RPMI8226 (cell line): ENCODE measurements at regions not wholly inside any gene's neighbourhood (a gene's known extent, or its start where the extent isn't known, plus 50 kb on each side); places are given as distances from the start of the nearest gene placed in this dataset.

ENCODE experiments used
- DNase-seq: peaks from one replicate; pipeline ENCODE4 v3.0.0-alpha.2; 2015

GRCh38 chr12:17802657-17803641 lies 287.0 kb downstream of the RERGL start:
- DNase-seq, result peak; percentile 19

- no peak for DNase-seq
These were observed 296.1 kb downstream of the RERGL start for GRCh38 chr12:17793854-17794253.

- no peak for DNase-seq
These were observed 311.8 kb downstream of the RERGL start for GRCh38 chr12:17778242-17778641.

GRCh38 chr12:17763366-17763765 lies 326.6 kb downstream of the RERGL start:
- DNase-seq, result no peak

GRCh38 chr12:17759982-17760381 lies 330.0 kb downstream of the RERGL start:
- no peak for DNase-seq
